Small intestine (tissue), 7 donors: ENCODE measurements at regions not wholly inside any gene's neighbourhood (a gene's known extent, or its start where the extent isn't known, plus 50 kb on each side); places are given as distances from the start of the nearest gene placed in this dataset.
A peak's percentile ranks its signal among the peaks of the same experiment; 100 is the strongest.

Source experiments
- DNase-seq, 2 donors: peaks; one replicate each; pipeline versions ENCODE4 v3.0.0 to v3.0.0-alpha.2; 2013
- FAIRE-seq: peaks from 2 replicates; lab custom pipeline; 2012; peaks lifted over from hg19 to GRCh38; lab: Jason Lieb, UNC
- H3K27ac ChIP-seq, 3 donors: one replicate each; pipeline ENCODE4 v1.5.1; 2013; ENCODE audit warnings: low read length in 2 of 3, mild to moderate bottlenecking in 2 of 3, control low read depth in 1 of 3, inconsistent platforms in 1 of 3, low read depth in 1 of 3, moderate library complexity in 1 of 3
- H3K27me3 ChIP-seq, 3 donors: one replicate each; pipeline ENCODE4 v1.6.1; 2013; ENCODE audit warnings: low read length in 3 of 3, inconsistent platforms in 1 of 3; ENCODE audit not compliant: control insufficient read depth in 3 of 3, insufficient read depth in 3 of 3
- H3K36me3 ChIP-seq, 3 donors: one replicate each; pipeline ENCODE4 v1.6.1; 2013; ENCODE audit warnings: low read length in 3 of 3, inconsistent platforms in 1 of 3, low read depth in 1 of 3, mild to moderate bottlenecking in 1 of 3, moderate library complexity in 1 of 3; ENCODE audit not compliant: control insufficient read depth in 3 of 3, insufficient read depth in 2 of 3
- H3K4me1 ChIP-seq, 3 donors: one replicate each; pipeline ENCODE4 v1.6.1; 2013; ENCODE audit warnings: low read length in 2 of 3, inconsistent platforms in 1 of 3, low read depth in 1 of 3, mild to moderate bottlenecking in 1 of 3, moderate library complexity in 1 of 3; ENCODE audit not compliant: control insufficient read depth in 3 of 3, insufficient read depth in 2 of 3
- H3K4me3 ChIP-seq, 3 donors: one replicate each; pipeline ENCODE4 v1.5.1; 2013; ENCODE audit warnings: low read length in 3 of 3, control low read depth in 1 of 3, inconsistent platforms in 1 of 3, low read depth in 1 of 3, mild to moderate bottlenecking in 1 of 3, moderate library complexity in 1 of 3
- H3K9me3 ChIP-seq, 2 donors: one replicate each; pipeline ENCODE4 v1.6.1; 2013; ENCODE audit warnings: low read depth in 1 of 2, low read length in 1 of 2; ENCODE audit not compliant: control insufficient read depth in 2 of 2, insufficient read depth in 1 of 2
- WGBS, 3 donors: extraction: QIAGEN DNeasy Blood & Tissue Kit; methylation state at CpG; one replicate each; pipeline ENCODE4 v1.1.7; 2013; 5-methylcytosine and 5-hydroxymethylcytosine counted together
- donor health status: healthy with polysubstance abuse.
- donor health status: control.
- donor health status: control.
- donor health status: Bipolar disorder and iron deficiency.
- donor health status: healthy.

DNA sequence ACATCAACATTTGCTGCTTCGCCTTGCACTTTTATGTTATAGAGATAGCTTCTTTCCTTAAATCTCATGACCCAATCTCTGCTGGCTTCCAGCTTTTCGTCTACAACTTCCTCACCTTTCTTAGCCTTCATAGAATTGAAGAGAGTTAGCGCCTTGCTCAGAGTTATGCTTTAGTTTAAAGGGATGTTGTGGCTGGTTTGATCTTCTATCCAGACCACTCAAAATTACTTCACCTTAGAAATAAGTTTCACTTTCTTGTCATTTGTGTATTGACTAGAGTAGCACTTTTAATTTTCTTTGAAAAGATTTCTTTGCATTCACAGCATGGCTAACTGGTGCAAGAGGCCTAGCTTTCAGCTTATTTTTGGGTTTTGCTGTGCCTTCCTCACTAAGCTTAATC is 414.2 kb downstream of the ZNF608 start:
- H3K4me1 ChIP-seq: peaks cover 0 to 3% (median 0%) of the 10 kb centered on the region in 3 donors
- no peak overlapping the region for H3K4me3 ChIP-seq
- H3K9me3 ChIP-seq: peaks cover 0 to 7% of the 10 kb centered on the region in 2 donors
- no peak overlapping the region for H3K27ac ChIP-seq
- DNase-seq: no peak
- 86 to 91% (median 88%) methylated on average over 3 of the region's 3 CpGs for WGBS, 3 donors
- no peaks in the 10 kb centered on the region for H3K36me3 ChIP-seq
- no peak for FAIRE-seq
- H3K27me3 ChIP-seq: no peaks in the 10 kb centered on the region

DNA sequence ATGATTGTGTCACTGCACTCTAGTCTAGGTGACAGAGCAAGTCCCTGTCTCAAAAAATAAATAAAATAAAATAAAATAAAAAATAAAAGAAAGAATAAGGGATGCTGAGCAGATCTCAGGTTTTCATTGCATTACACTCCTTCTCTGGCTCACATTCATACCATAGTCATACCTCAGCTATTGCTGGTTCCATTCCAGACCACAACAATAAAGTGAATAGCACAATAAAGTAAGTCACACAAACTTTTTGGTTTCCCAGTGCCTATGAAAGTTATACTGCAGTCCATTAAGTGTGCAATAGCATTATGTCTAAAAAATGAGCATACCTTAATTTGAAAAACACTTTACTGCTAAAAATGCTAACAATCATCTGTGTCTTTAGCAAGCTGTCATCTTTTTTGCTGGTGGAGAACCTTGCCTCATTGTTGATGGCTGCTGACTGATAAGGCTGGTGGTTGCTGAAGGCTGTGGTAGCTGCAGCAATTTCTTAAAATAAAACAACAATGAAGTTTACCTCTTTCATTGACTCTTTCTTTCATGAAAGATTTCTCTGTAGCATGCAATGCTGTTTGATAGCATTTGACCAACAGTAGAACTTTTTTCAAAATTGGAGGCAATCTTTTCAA is 415.7 kb downstream of the ZNF608 start:
- H3K4me1 ChIP-seq: peaks cover 0 to 3% (median 0%) of the 10 kb centered on the region in 3 donors
- DNase-seq (no peak), FAIRE-seq (no peak)
- no peak overlapping the region for H3K27ac ChIP-seq
- no peaks in the 10 kb centered on the region for H3K27me3 ChIP-seq
- peaks cover 0 to 7% of the 10 kb centered on the region in 2 donors for H3K9me3 ChIP-seq
- no peak overlapping the region for H3K4me3 ChIP-seq
- no peaks in the 10 kb centered on the region for H3K36me3 ChIP-seq

- Histone ChIP-seq H3K36me3 (no peaks in the 10 kb centered on the region), H3K4me3 (no peak overlapping the region), H3K27me3 (no peaks in the 10 kb centered on the region), H3K27ac (no peak overlapping the region), H3K4me1 (no peaks in the 10 kb centered on the region), H3K9me3 (peaks cover 0 to 7% of the 10 kb centered on the region in 2 donors)
- FAIRE-seq: no peak
- no peak for DNase-seq
Measured at GRCh38 chr5:124328201-124328600, 418.2 kb downstream of the ZNF608 start.

- H3K4me3 ChIP-seq: no peak overlapping the region
- H3K4me1 ChIP-seq: no peaks in the 10 kb centered on the region
- no peaks in the 10 kb centered on the region for H3K27me3 ChIP-seq
- WGBS, 3 donors: 85 to 96% (median 91%) methylated on average over 1 of the region's 1 CpG
- no peak for FAIRE-seq
- no peak overlapping the region for H3K27ac ChIP-seq
- no peaks in the 10 kb centered on the region for H3K36me3 ChIP-seq
- no peak for DNase-seq
- no peaks in the 10 kb centered on the region for H3K9me3 ChIP-seq
Measured at GRCh38 chr5:124318661-124319060, 427.8 kb downstream of the ZNF608 start.

GRCh38 chr5:124317451-124317850 is 429.0 kb downstream of the ZNF608 start:
- Histone ChIP-seq H3K36me3 (no peaks in the 10 kb centered on the region), H3K27me3 (no peaks in the 10 kb centered on the region), H3K4me1 (no peaks in the 10 kb centered on the region), H3K4me3 (no peak overlapping the region), H3K27ac (no peak overlapping the region), H3K9me3 (no peaks in the 10 kb centered on the region)
- FAIRE-seq: no peak
- WGBS, 3 donors: 86 to 91% (median 88%) methylated on average over 3 of the region's 3 CpGs
- no peak for DNase-seq

GRCh38 chr5:124315741-124316415 is 430.6 kb downstream of the ZNF608 start:
- DNase-seq: no peak
- no peak overlapping the region for H3K27ac ChIP-seq
- no peaks in the 10 kb centered on the region for H3K9me3 ChIP-seq
- no peaks in the 10 kb centered on the region for H3K4me1 ChIP-seq
- no peak overlapping the region for H3K4me3 ChIP-seq
- H3K27me3 ChIP-seq: no peaks in the 10 kb centered on the region
- no peak for FAIRE-seq
- no peaks in the 10 kb centered on the region for H3K36me3 ChIP-seq
- 83 to 94% (median 88%) methylated on average over 3 of the region's 3 CpGs for WGBS, 3 donors

- H3K27me3 ChIP-seq: no peaks in the 10 kb centered on the region
- FAIRE-seq (no peak), DNase-seq (peak; percentile 41 to 42)
- H3K9me3 ChIP-seq: no peaks in the 10 kb centered on the region
- no peak overlapping the region for H3K27ac ChIP-seq
- no peak overlapping the region for H3K4me3 ChIP-seq
- H3K36me3 ChIP-seq: no peaks in the 10 kb centered on the region
- H3K4me1 ChIP-seq: no peaks in the 10 kb centered on the region
- 39 to 59% (median 55%) methylated on average over 3 of the region's 3 CpGs for WGBS, 3 donors
Measured at GRCh38 chr5:124310453-124310852, 436.0 kb downstream of the ZNF608 start.

- Histone ChIP-seq H3K4me3 (no peak overlapping the region), H3K4me1 (no peaks in the 10 kb centered on the region), H3K27me3 (no peaks in the 10 kb centered on the region), H3K27ac (no peak overlapping the region), H3K9me3 (no peaks in the 10 kb centered on the region), H3K36me3 (no peaks in the 10 kb centered on the region)
- DNase-seq (no peak), FAIRE-seq (no peak)
- WGBS, 3 donors: 64 to 77% (median 70%) methylated on average over 11 of the region's 11 CpGs
Measured at GRCh38 chr5:124309241-124309980, 437.0 kb downstream of the ZNF608 start.
